CD4-positive, alpha-beta T cell treated with Interleukin-6 at 100 ng/mL for 8 hours (primary cell): ENCODE measurements at regions not wholly inside any gene's neighbourhood (a gene's known extent, or its start where the extent isn't known, plus 50 kb on each side); places are given as distances from the start of the nearest gene placed in this dataset.

ENCODE experiments used
- DNase-seq: peaks from one replicate; pipeline ENCODE4 v3.0.0-alpha.2; 2020; ENCODE audit warnings: mixed read lengths, low spot score

- no peak for DNase-seq
Measured at GRCh38 chr20:58111310-58112016, 117.0 kb downstream of the ANKRD60 start.

- DNase-seq, result no peak
Measured at GRCh38 chr20:58109918-58110635, 118.4 kb downstream of the ANKRD60 start.

GRCh38 chr20:58109126-58109880, 119.2 kb downstream of the ANKRD60 start:
- no peak for DNase-seq

- DNase-seq, result no peak
Measured at GRCh38 chr20:58107533-58107932, 120.9 kb downstream of the ANKRD60 start.

- DNase-seq, result no peak
Measured at GRCh38 chr20:58106143-58106750, 122.2 kb downstream of the ANKRD60 start.

GRCh38 chr20:58103961-58104360, 124.5 kb downstream of the ANKRD60 start:
- DNase-seq, result no peak

- no peak for DNase-seq
Measured at GRCh38 chr20:58103517-58103904, 124.9 kb downstream of the ANKRD60 start.

GRCh38 chr20:58102744-58103516, 125.5 kb downstream of the ANKRD60 start:
- no peak for DNase-seq

- no peak for DNase-seq
Measured at GRCh38 chr20:58102261-58102660, 126.2 kb downstream of the ANKRD60 start.

- no peak for DNase-seq
Measured at GRCh38 chr20:58100731-58101356, 127.6 kb downstream of the ANKRD60 start.

GRCh38 chr20:58099956-58100730, 128.3 kb downstream of the ANKRD60 start:
- DNase-seq, result no peak

- DNase-seq, result no peak
Measured at GRCh38 chr20:58099291-58099935, 129.0 kb downstream of the ANKRD60 start.

- DNase-seq, result no peak
Measured at GRCh38 chr20:58098571-58098970, 129.9 kb downstream of the ANKRD60 start.

- DNase-seq, result no peak
Measured at GRCh38 chr20:58097943-58098342, 130.5 kb downstream of the ANKRD60 start.

- DNase-seq, result no peak
Measured at GRCh38 chr20:58097429-58097828, 131.0 kb downstream of the ANKRD60 start.

GRCh38 chr20:58096880-58097423, 131.5 kb downstream of the ANKRD60 start:
- no peak for DNase-seq

GRCh38 chr20:58094698-58095097, 133.8 kb downstream of the ANKRD60 start:
- no peak for DNase-seq

- no peak for DNase-seq
Measured at GRCh38 chr20:58094160-58094559, 134.3 kb downstream of the ANKRD60 start.

GRCh38 chr20:58092871-58093270, 135.6 kb downstream of the ANKRD60 start:
- no peak for DNase-seq

- no peak for DNase-seq
Measured at GRCh38 chr20:58092353-58092752, 136.1 kb downstream of the ANKRD60 start.
